ENCODE measurements at regions not wholly inside any gene's neighbourhood (a gene's known extent, or its start where the extent isn't known, plus 50 kb on each side); places are given as distances from the start of the nearest gene placed in this dataset.

- Histone ChIP-seq H3K27me3 (replicated peaks in 1 of 4; ENCODE audit: control insufficient read depth in 3 of 4, extremely low read depth in 1 of 4, insufficient read depth in 3 of 4, low read length in 3 of 4) (no peaks in the 10 kb centered on the region), H2BK120ac (replicated peaks; ENCODE audit: low read depth, low read length) (no peak overlapping the region), H2BK5ac (ENCODE audit: low read depth, low read length) (no peak overlapping the region), H3K79me2 (ENCODE audit: control insufficient read depth in 1 of 2, insufficient read depth in 2 of 2, low read length in 2 of 2) (no peaks in the 10 kb centered on the region), H3K4ac (replicated peaks; ENCODE audit: insufficient read length, low read depth, low read length) (no peak overlapping the region), H2AFZ (ENCODE audit: low read length) (no peak overlapping the region), H4K20me1 (replicated peaks in 1 of 2; ENCODE audit: control insufficient read depth in 1 of 2, insufficient read depth in 2 of 2, low read length in 2 of 2) (no peaks in the 10 kb centered on the region), H3K18ac (ENCODE audit: extremely low read depth, low read length) (no peak overlapping the region), H3K9ac (replicated peaks in 1 of 4; ENCODE audit: extremely low read depth in 1 of 4, low read depth in 3 of 4, low read length in 3 of 4) (no peak overlapping the region), H3K9me3 (ENCODE audit: insufficient read depth in 2 of 2, low read depth in 1 of 2, low read length in 1 of 2) (no peaks in the 10 kb centered on the region; a peak in 1 of 4 replicates), H3K56ac (replicated peaks; ENCODE audit: insufficient read length, low read depth, low read length) (no peak overlapping the region), H3K14ac (ENCODE audit: insufficient read length) (no peak overlapping the region), H2BK20ac (ENCODE audit: low read length) (no peak overlapping the region), H3K36me3 (ENCODE audit: control insufficient read depth in 2 of 4, insufficient read depth in 4 of 4, low read length in 3 of 4) (no peaks in the 10 kb centered on the region), H2BK12ac (ENCODE audit: low read depth, low read length) (no peak overlapping the region), H3K23me2 (ENCODE audit: low read depth, low read length) (no peaks in the 10 kb centered on the region), H2AK5ac (ENCODE audit: low read depth, low read length) (no peak overlapping the region), H3K79me1 (ENCODE audit: low read depth, low read length) (no peaks in the 10 kb centered on the region), H3K4me1 (replicated peaks in 1 of 4; ENCODE audit: control insufficient read depth in 3 of 4, insufficient read depth in 4 of 4, low read length in 3 of 4) (peaks cover 0 to 2% (median 0%) of the 10 kb centered on the region in 4 experiments; a peak in 2 of 7 replicates), H3K27ac (ENCODE audit: low read depth, low read length) (no peak overlapping the region), H3K23ac (ENCODE audit: insufficient read length) (no peak overlapping the region), H4K8ac (ENCODE audit: extremely low read depth, insufficient read depth, low read length) (no peak overlapping the region), H2BK15ac (ENCODE audit: low read length) (no peak overlapping the region), H4K5ac (ENCODE audit: insufficient read length, low read depth, low read length) (no peak overlapping the region), H4K91ac (replicated peaks; ENCODE audit: insufficient read length, low read length) (no peak overlapping the region), H3K4me3 (ENCODE audit: extremely low read depth in 1 of 4, insufficient read depth in 2 of 4, low read depth in 3 of 4, low read length in 4 of 4) (no peak overlapping the region), H3K4me2 (ENCODE audit: insufficient read depth in 1 of 2, low read depth in 2 of 2, low read length in 2 of 2) (no peak overlapping the region)
- DNase-seq (ENCODE audit: low read depth in 1 of 2, low spot score in 2 of 2) (no peak), FAIRE-seq (no peak)
- WGBS, 2 experiments (ENCODE audit: extremely low coverage in 1 of 2, insufficient coverage in 1 of 2, insufficient read length in 1 of 2, insufficient replicate concordance in 2 of 2, low coverage in 1 of 2, low lambda C conversion rate in 2 of 2, missing lambda C conversion rate in 1 of 2): 92% methylated on average over 1 of the region's 1 CpG; no CpG with 5 or more reads in 1 of the 2 experiments
- POLR2A ChIA-PET (ENCODE audit: partially characterized antibody): no interaction called here
- CTCF ChIA-PET (ENCODE audit: partially characterized antibody): no interaction called here
- TF ChIP-seq TAF1 (IDR thresholded peaks at IDR 0.05; ENCODE audit: low read depth, low read length): no peak
- no peak for TF ChIP-seq KDM4A (IDR thresholded peaks at IDR 0.05; ENCODE audit: low read depth, low read length, severe bottlenecking)
- no peak for TF ChIP-seq CTBP2 (IDR thresholded peaks at IDR 0.05; ENCODE audit: borderline replicate concordance, insufficient read depth, insufficient read length, low read length)
- TF ChIP-seq E2F6 (IDR thresholded peaks at IDR 0.05): no peak
- no peak for TF ChIP-seq TEAD4 (IDR thresholded peaks at IDR 0.05; ENCODE audit: low read depth, low read length)
- TF ChIP-seq CHD1 (IDR thresholded peaks at IDR 0.05; ENCODE audit: low read depth, low read length): no peak
- TF ChIP-seq ASH2L (IDR thresholded peaks at IDR 0.05; ENCODE audit: low read length): no peak
Observed at GRCh38 chr5:62985749-62986148, 407.1 kb downstream of the LRRC70 start.

Data from H1 (cell line).